Immature natural killer cell (primary cell): ENCODE measurements at regions not wholly inside any gene's neighbourhood (a gene's known extent, or its start where the extent isn't known, plus 50 kb on each side); places are given as distances from the start of the nearest gene placed in this dataset.

Experiments used
- DNase-seq, 3 donors: peaks; one replicate each; pipeline ENCODE4 v3.0.0; 2022; ENCODE audit warnings: mixed read lengths in 1 of 3
- H3K27ac Mint-ChIP-seq, 6 donors: one replicate each; pipeline ENCODE4 v1.8.0; 2020; ENCODE audit warnings: mixed read lengths in 6 of 6, mild to moderate bottlenecking in 5 of 6, inconsistent platforms in 4 of 6, moderate library complexity in 3 of 6
- H3K27me3 Mint-ChIP-seq, 3 donors: one replicate each; pipeline ENCODE4 v1.8.0; 2020 to 2021; ENCODE audit warnings: low read depth in 3 of 3, mild to moderate bottlenecking in 3 of 3, mixed read lengths in 3 of 3, moderate library complexity in 3 of 3, inconsistent platforms in 1 of 3
- H3K36me3 Mint-ChIP-seq, 3 donors: one replicate each; pipeline ENCODE4 v1.8.0; 2020; ENCODE audit warnings: mixed read lengths in 3 of 3, inconsistent platforms in 2 of 3, mild to moderate bottlenecking in 2 of 3
- H3K4me1 Mint-ChIP-seq, 2 donors: one replicate each; pipeline ENCODE4 v1.8.0; 2020; ENCODE audit warnings: inconsistent platforms in 2 of 2, mild to moderate bottlenecking in 2 of 2, mixed read lengths in 2 of 2, moderate library complexity in 1 of 2
- H3K4me3 Mint-ChIP-seq, 5 donors: one replicate each; pipeline ENCODE4 v1.8.0; 2020; ENCODE audit warnings: mild to moderate bottlenecking in 5 of 5, mixed read lengths in 5 of 5, inconsistent platforms in 3 of 5, moderate library complexity in 3 of 5
- H3K9me3 Mint-ChIP-seq, 6 donors: one replicate each; pipeline ENCODE4 v1.8.0; 2020; ENCODE audit warnings: mild to moderate bottlenecking in 6 of 6, mixed read lengths in 6 of 6, inconsistent platforms in 4 of 6, moderate library complexity in 3 of 6

DNA sequence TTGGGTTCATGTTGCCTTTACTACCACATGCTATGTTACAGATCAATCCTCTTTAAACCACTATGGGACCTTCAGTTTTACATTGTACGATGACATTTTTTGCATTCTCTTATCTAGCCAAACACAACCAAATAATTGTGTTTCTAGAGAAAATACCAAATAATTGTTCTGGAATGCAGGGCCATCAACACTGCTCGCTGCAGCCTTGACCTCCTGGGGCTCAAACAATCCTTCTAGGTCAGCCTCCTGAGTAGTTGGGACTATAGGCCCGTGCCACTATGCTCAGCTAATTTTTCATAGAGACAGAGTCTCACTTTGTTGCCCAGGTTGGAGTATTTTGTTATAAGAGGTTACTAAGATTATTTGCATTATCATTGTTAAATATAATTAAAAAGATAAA lies 237.5 kb upstream of the PMFBP1 start:
- Mint-ChIP-seq H3K4me1 (no peaks in the 10 kb centered on the region), H3K4me3 (no peak overlapping the region), H3K9me3 (peaks cover 0 to 3% (median 0%) of the 10 kb centered on the region in 6 donors), H3K36me3 (no peaks in the 10 kb centered on the region), H3K27me3 (peaks cover 0 to 4% (median 2%) of the 10 kb centered on the region in 3 donors), H3K27ac (no peak overlapping the region)
- no peak for DNase-seq

GRCh38 chr16:72406390-72406789 lies 234.4 kb upstream of the PMFBP1 start:
- Mint-ChIP-seq H3K4me1 (no peaks in the 10 kb centered on the region), H3K36me3 (no peaks in the 10 kb centered on the region), H3K27ac (no peak overlapping the region), H3K9me3 (peaks cover 0 to 3% (median 0%) of the 10 kb centered on the region in 6 donors), H3K27me3 (peaks cover 0 to 4% (median 2%) of the 10 kb centered on the region in 3 donors), H3K4me3 (no peak overlapping the region)
- DNase-seq = no peak

- H3K9me3 Mint-ChIP-seq = no peaks in the 10 kb centered on the region
- no peaks in the 10 kb centered on the region for H3K36me3 Mint-ChIP-seq
- H3K4me3 Mint-ChIP-seq = no peak overlapping the region
- H3K27ac Mint-ChIP-seq = no peak overlapping the region
- no peaks in the 10 kb centered on the region for H3K4me1 Mint-ChIP-seq
- no peak for DNase-seq
- H3K27me3 Mint-ChIP-seq = peaks cover 0 to 4% (median 0%) of the 10 kb centered on the region in 3 donors
Observed at GRCh38 chr16:72404299-72404698, 232.3 kb upstream of the PMFBP1 start.

GRCh38 chr16:72401084-72401361 lies 229.1 kb upstream of the PMFBP1 start:
- no peaks in the 10 kb centered on the region for H3K4me1 Mint-ChIP-seq
- no peak overlapping the region for H3K4me3 Mint-ChIP-seq
- DNase-seq = no peak
- H3K27ac Mint-ChIP-seq = no peak overlapping the region
- H3K9me3 Mint-ChIP-seq = no peaks in the 10 kb centered on the region
- H3K36me3 Mint-ChIP-seq = no peaks in the 10 kb centered on the region
- peaks cover 0 to 3% (median 0%) of the 10 kb centered on the region in 3 donors for H3K27me3 Mint-ChIP-seq

GRCh38 chr16:72400257-72401083 lies 228.5 kb upstream of the PMFBP1 start:
- no peaks in the 10 kb centered on the region for H3K27me3 Mint-ChIP-seq
- H3K27ac Mint-ChIP-seq = no peak overlapping the region
- no peaks in the 10 kb centered on the region for H3K4me1 Mint-ChIP-seq
- no peaks in the 10 kb centered on the region for H3K9me3 Mint-ChIP-seq
- no peaks in the 10 kb centered on the region for H3K36me3 Mint-ChIP-seq
- no peak overlapping the region for H3K4me3 Mint-ChIP-seq
- peak in 2 of 3 donors; percentile 0 to 2 for DNase-seq

GRCh38 chr16:72399811-72400210 lies 227.9 kb upstream of the PMFBP1 start:
- no peak overlapping the region for H3K27ac Mint-ChIP-seq
- H3K36me3 Mint-ChIP-seq = no peaks in the 10 kb centered on the region
- H3K4me1 Mint-ChIP-seq = no peaks in the 10 kb centered on the region
- no peak for DNase-seq
- H3K4me3 Mint-ChIP-seq = no peak overlapping the region
- peaks cover 0 to 2% (median under 1%) of the 10 kb centered on the region in 6 donors for H3K9me3 Mint-ChIP-seq
- no peaks in the 10 kb centered on the region for H3K27me3 Mint-ChIP-seq

DNA sequence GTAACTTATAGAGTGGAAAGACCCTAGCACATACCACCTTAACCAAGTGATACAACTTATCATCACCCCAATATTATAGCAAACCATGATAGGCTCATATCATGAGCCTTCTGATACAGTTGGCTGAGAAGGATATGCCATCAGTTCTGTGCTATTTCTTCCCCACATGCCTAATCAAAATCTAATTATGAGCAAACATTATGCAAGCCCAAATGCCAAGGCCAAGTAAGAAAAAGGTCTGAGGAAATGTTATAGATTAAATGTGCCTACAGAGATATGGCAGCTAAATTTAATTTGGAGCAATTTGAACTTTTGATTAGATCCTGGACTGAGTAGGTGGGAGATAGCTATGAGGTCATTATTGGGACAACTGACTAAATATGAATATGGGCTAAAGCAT lies 225.9 kb upstream of the PMFBP1 start:
- Mint-ChIP-seq H3K27ac (no peak overlapping the region), H3K4me1 (no peaks in the 10 kb centered on the region), H3K27me3 (no peaks in the 10 kb centered on the region), H3K36me3 (peaks cover 0 to 4% (median 0%) of the 10 kb centered on the region in 3 donors), H3K9me3 (peaks cover 0 to 14% (median 1%) of the 10 kb centered on the region in 6 donors), H3K4me3 (no peak overlapping the region)
- no peak for DNase-seq

- Mint-ChIP-seq H3K9me3 (peaks cover 0 to 14% (median 1%) of the 10 kb centered on the region in 6 donors), H3K4me3 (no peak overlapping the region), H3K36me3 (peaks cover 0 to 4% (median 0%) of the 10 kb centered on the region in 3 donors), H3K27me3 (no peaks in the 10 kb centered on the region), H3K4me1 (no peaks in the 10 kb centered on the region), H3K27ac (no peak overlapping the region)
- no peak for DNase-seq
Observed at GRCh38 chr16:72394526-72394925, 222.6 kb upstream of the PMFBP1 start.

GRCh38 chr16:72389791-72390190 lies 217.8 kb upstream of the PMFBP1 start:
- no peak overlapping the region for H3K4me3 Mint-ChIP-seq
- H3K9me3 Mint-ChIP-seq = peaks cover 0 to 23% (median 9%) of the 10 kb centered on the region in 6 donors
- DNase-seq = no peak
- H3K27me3 Mint-ChIP-seq = no peaks in the 10 kb centered on the region
- H3K4me1 Mint-ChIP-seq = no peaks in the 10 kb centered on the region
- no peak overlapping the region for H3K27ac Mint-ChIP-seq
- H3K36me3 Mint-ChIP-seq = peaks cover 5 to 29% (median 10%) of the 10 kb centered on the region in 3 donors

DNA sequence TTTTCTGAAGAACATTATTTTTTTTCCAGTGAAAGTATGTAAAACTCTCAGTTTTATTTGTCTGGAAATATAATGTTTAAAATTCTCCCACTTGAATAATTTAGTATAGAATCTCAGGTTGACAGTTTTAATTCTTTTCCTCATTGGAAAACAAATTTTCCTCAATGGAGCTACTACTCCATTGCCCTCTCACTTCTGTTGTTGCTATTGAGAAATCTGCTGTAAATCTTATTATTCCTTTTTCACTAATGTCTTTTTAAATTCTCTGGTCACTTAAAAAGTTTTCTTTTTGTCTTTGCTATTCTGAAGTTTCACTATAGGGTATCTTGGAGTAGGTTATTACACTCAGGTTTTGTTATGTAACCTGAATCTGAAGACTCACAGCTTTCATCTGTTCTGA lies 216.1 kb upstream of the PMFBP1 start:
- DNase-seq = no peak
- Mint-ChIP-seq H3K36me3 (peaks cover 5 to 26% (median 10%) of the 10 kb centered on the region in 3 donors), H3K27me3 (no peaks in the 10 kb centered on the region), H3K27ac (no peak overlapping the region), H3K4me3 (no peak overlapping the region), H3K4me1 (no peaks in the 10 kb centered on the region), H3K9me3 (peaks cover 0 to 12% (median 8%) of the 10 kb centered on the region in 6 donors)

DNA sequence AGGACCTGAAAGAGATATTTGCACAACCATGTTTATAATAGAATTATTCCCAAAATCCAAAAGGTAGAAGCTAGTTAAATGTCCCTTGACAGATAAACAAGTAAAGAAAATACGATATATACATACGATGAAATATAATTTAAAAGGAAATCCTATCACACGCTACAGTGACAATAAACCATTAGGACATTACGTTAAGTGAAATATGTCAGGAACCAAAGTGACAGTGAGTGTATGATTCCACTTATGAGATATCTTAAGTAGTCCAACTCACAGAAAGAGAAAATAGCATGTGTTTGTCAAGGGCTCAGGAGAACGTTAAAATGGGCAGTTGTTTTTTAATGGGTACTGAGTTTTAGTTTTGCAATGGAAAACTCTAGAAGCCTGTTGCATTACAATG lies 212.7 kb upstream of the PMFBP1 start:
- Mint-ChIP-seq H3K36me3 (peaks cover 5 to 26% (median 10%) of the 10 kb centered on the region in 3 donors), H3K4me3 (no peak overlapping the region), H3K27ac (no peak overlapping the region), H3K27me3 (peaks cover 0 to 4% (median 0%) of the 10 kb centered on the region in 3 donors), H3K4me1 (no peaks in the 10 kb centered on the region), H3K9me3 (peaks cover 0 to 16% (median 10%) of the 10 kb centered on the region in 6 donors)
- no peak for DNase-seq

GRCh38 chr16:72380283-72380682 lies 208.3 kb upstream of the PMFBP1 start:
- Mint-ChIP-seq H3K4me1 (no peaks in the 10 kb centered on the region), H3K9me3 (peaks cover 0 to 9% (median 0%) of the 10 kb centered on the region in 6 donors), H3K27me3 (peaks cover 0 to 4% (median 0%) of the 10 kb centered on the region in 3 donors), H3K4me3 (no peak overlapping the region), H3K36me3 (peaks cover 0 to 5% (median 0%) of the 10 kb centered on the region in 3 donors), H3K27ac (no peak overlapping the region)
- DNase-seq = no peak

- H3K27ac Mint-ChIP-seq = no peak overlapping the region
Observed at GRCh38 chr16:72373201-72373600, 201.2 kb upstream of the PMFBP1 start.

GRCh38 chr16:72372087-72373045 lies 200.4 kb upstream of the PMFBP1 start:
- Mint-ChIP-seq H3K9me3 (peaks cover 0 to 10% (median 3%) of the 10 kb centered on the region in 6 donors), H3K4me1 (no peaks in the 10 kb centered on the region), H3K27me3 (no peaks in the 10 kb centered on the region), H3K36me3 (peaks cover 0 to 3% (median 0%) of the 10 kb centered on the region in 3 donors), H3K27ac (no peak overlapping the region), H3K4me3 (no peak overlapping the region)
- no peak for DNase-seq

More at GRCh38 chr16:72373201-72373600, 201.2 kb upstream of the PMFBP1 start:
- peaks cover 0 to 4% (median 0%) of the 10 kb centered on the region in 3 donors for H3K36me3 Mint-ChIP-seq
- no peaks in the 10 kb centered on the region for H3K4me1 Mint-ChIP-seq
- H3K9me3 Mint-ChIP-seq = peaks cover 0 to 1% (median 0%) of the 10 kb centered on the region in 6 donors
- no peak for DNase-seq
- H3K4me3 Mint-ChIP-seq = no peak overlapping the region
- H3K27me3 Mint-ChIP-seq = no peaks in the 10 kb centered on the region
